ENCODE measurements at regions not wholly inside any gene's neighbourhood (a gene's known extent, or its start where the extent isn't known, plus 50 kb on each side); places are given as distances from the start of the nearest gene placed in this dataset.

DNA sequence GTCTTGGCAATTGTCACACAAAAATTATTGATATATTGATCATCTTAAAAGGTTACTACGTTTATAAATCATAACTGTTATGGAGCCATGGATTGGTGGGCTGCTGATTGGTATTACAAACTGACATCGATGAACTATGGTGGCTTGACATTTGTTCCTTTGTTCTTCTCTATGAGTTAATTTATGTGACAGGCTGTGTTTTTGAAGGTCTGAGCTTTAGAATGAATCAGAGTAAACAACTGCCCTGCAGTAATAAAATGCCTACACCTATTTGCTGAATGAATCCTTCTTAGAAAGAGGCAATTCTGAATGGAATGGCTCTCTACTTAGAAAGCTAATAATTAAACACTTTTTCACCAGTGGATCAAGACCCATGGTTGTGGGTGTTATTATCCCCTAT, 506.3 kb upstream of the SPTLC3 start:
- TF ChIP-seq POLR2AphosphoS5 (IDR thresholded peaks at IDR 0.05) = no peak
- TF ChIP-seq POLR2A (IDR thresholded peaks at IDR 0.05) = no peak
- TF ChIP-seq, protein P1, sequence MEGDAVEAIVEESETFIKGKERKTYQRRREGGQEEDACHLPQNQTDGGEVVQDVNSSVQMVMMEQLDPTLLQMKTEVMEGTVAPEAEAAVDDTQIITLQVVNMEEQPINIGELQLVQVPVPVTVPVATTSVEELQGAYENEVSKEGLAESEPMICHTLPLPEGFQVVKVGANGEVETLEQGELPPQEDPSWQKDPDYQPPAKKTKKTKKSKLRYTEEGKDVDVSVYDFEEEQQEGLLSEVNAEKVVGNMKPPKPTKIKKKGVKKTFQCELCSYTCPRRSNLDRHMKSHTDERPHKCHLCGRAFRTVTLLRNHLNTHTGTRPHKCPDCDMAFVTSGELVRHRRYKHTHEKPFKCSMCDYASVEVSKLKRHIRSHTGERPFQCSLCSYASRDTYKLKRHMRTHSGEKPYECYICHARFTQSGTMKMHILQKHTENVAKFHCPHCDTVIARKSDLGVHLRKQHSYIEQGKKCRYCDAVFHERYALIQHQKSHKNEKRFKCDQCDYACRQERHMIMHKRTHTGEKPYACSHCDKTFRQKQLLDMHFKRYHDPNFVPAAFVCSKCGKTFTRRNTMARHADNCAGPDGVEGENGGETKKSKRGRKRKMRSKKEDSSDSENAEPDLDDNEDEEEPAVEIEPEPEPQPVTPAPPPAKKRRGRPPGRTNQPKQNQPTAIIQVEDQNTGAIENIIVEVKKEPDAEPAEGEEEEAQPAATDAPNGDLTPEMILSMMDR (IDR thresholded peaks at IDR 0.05) = no peak
- intact Hi-C loops (cut with DNase I; ENCODE audit: low total_unique reads) = no loop called here
- no peak for DNase-seq (ENCODE audit: low spot score in 2 of 2)

DNA sequence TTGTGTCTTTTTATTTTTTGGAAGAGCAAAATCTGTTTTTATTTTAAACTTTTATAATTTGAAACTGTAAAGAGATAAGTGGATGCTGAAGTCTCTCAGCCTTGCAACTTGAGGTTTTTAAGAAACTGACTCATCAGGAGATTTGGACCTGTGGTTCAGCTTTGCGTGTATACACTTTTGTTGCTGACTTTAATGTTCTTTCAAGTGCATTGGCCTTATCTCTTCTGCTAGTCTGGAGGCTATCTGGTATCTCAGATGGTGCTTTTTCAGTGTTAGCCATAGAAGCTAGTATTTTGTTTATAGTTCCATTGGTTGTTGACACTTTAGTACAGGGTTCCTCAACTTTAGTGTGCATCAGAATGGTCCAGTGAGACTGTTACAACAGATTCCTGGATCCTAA, 504.0 kb upstream of the SPTLC3 start:
- H3K36me3 ChIP-seq = no peaks in the 10 kb centered on the region

More for the DNA sequence above, 506.3 kb upstream of the SPTLC3 start:
- H3K27me3 ChIP-seq = no peaks in the 10 kb centered on the region
- H3K36me3 ChIP-seq = no peaks in the 10 kb centered on the region
- H3K4me1 ChIP-seq = no peaks in the 10 kb centered on the region
- no peaks in the 10 kb centered on the region for H3K9me3 ChIP-seq
- no peak overlapping the region for H3K27ac ChIP-seq
- no peak overlapping the region for H3K4me3 ChIP-seq

DNA sequence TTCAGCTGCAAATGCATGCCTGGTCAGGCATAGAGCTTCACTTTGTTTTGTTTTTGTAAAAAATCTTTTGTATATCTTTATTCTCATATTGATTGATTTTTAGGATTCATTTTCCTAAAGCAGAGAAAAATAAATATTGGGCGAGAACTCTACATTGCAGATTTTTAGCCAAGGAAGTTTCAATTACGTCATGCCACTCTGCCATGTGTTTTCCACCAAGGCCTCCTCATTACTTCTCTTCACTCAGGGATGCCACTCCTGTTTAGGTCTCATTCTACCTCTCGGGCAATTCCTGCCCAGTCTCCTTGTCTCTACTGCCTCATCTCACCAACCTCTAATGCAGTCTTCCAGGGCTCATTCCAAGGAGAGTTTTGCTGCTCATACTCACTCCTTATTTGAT, 497.3 kb upstream of the SPTLC3 start:
- intact Hi-C loops (cut with DNase I; ENCODE audit: low total_unique reads) = no loop called here
- H3K36me3 ChIP-seq = no peaks in the 10 kb centered on the region
- no peak for TF ChIP-seq POLR2AphosphoS5 (IDR thresholded peaks at IDR 0.05)
- TF ChIP-seq POLR2A (IDR thresholded peaks at IDR 0.05) = no peak
- TF ChIP-seq, protein P1 (IDR thresholded peaks at IDR 0.05) = no peak
- H3K27ac ChIP-seq = no peak overlapping the region
- H3K4me3 ChIP-seq = no peak overlapping the region
- H3K9me3 ChIP-seq = no peaks in the 10 kb centered on the region
- DNase-seq (ENCODE audit: low spot score in 2 of 2) = no peak
- no peaks in the 10 kb centered on the region for H3K4me1 ChIP-seq
- no peaks in the 10 kb centered on the region for H3K27me3 ChIP-seq

More for the DNA sequence above, 504.0 kb upstream of the SPTLC3 start:
- Histone ChIP-seq H3K27me3 (no peaks in the 10 kb centered on the region), H3K4me1 (no peaks in the 10 kb centered on the region), H3K9me3 (no peaks in the 10 kb centered on the region), H3K27ac (no peak overlapping the region), H3K4me3 (no peak overlapping the region)
- no peak for TF ChIP-seq POLR2A (IDR thresholded peaks at IDR 0.05)
- TF ChIP-seq, protein P1 (IDR thresholded peaks at IDR 0.05) = no peak
- no peak for DNase-seq (ENCODE audit: low spot score in 2 of 2)
- intact Hi-C loops (cut with DNase I; ENCODE audit: low total_unique reads) = no loop called here

DNA sequence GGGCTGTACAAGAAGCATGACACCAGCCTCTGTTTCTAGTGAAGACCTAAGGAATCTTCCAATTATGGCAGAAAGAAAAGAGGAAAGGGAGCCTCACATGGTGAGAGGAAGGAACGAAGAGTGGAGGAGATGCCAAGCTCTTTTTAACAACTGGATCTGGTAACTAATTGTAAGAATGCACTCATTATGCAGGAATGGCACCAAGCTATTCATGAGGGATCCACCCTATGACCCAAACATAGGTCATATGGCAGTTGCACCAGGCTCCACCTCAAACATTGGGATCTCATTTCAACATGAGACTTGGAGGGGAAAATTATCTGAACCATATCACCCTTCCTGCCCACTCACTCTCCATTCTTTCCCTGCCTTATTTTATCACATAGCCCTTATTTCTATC, 496.0 kb upstream of the SPTLC3 start:
- Histone ChIP-seq H3K27me3 (no peaks in the 10 kb centered on the region), H3K4me1 (no peaks in the 10 kb centered on the region), H3K27ac (no peak overlapping the region), H3K36me3 (no peaks in the 10 kb centered on the region), H3K9me3 (no peaks in the 10 kb centered on the region), H3K4me3 (no peak overlapping the region)
- TF ChIP-seq POLR2AphosphoS5 (IDR thresholded peaks at IDR 0.05) (no peak), POLR2A (IDR thresholded peaks at IDR 0.05) (no peak)
- TF ChIP-seq, protein P1 (IDR thresholded peaks at IDR 0.05) = no peak
- no peak for DNase-seq (ENCODE audit: low spot score in 2 of 2)
- intact Hi-C loops (cut with DNase I; ENCODE audit: low total_unique reads) = no loop called here

DNA sequence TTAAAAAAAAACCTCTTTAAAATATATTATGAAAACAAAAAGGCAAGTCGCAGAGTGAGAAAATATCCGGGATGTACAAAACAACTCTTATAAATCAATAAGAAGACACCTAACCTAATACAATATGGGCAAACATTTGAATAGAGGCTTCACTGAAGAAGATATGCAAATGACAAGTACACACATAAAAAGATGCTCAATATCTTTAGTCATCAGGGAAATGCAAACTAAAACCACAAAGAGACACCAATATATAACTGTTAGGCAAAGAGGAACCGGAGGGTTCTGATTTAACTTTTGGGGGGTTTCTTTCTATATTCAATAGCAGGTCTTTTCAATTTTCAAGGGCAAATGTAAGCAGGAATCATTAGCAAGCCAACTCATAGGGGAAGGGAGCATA, 480.7 kb upstream of the SPTLC3 start:
- TF ChIP-seq, protein P1 (IDR thresholded peaks at IDR 0.05) = no peak
- TF ChIP-seq POLR2AphosphoS5 (IDR thresholded peaks at IDR 0.05) (no peak), POLR2A (IDR thresholded peaks at IDR 0.05) (no peak)
- DNase-seq (ENCODE audit: low spot score in 2 of 2) = no peak
- Histone ChIP-seq H3K36me3 (no peaks in the 10 kb centered on the region), H3K4me1 (no peaks in the 10 kb centered on the region), H3K27me3 (no peaks in the 10 kb centered on the region), H3K4me3 (no peak overlapping the region), H3K27ac (no peak overlapping the region), H3K9me3 (peaks cover 0 to 5% of the 10 kb centered on the region in 2 donors)
- intact Hi-C loops (cut with DNase I; ENCODE audit: low total_unique reads) = no loop called here
